ENCODE measurements at regions not wholly inside any gene's neighbourhood (a gene's known extent, or its start where the extent isn't known, plus 50 kb on each side); places are given as distances from the start of the nearest gene placed in this dataset.

DNA sequence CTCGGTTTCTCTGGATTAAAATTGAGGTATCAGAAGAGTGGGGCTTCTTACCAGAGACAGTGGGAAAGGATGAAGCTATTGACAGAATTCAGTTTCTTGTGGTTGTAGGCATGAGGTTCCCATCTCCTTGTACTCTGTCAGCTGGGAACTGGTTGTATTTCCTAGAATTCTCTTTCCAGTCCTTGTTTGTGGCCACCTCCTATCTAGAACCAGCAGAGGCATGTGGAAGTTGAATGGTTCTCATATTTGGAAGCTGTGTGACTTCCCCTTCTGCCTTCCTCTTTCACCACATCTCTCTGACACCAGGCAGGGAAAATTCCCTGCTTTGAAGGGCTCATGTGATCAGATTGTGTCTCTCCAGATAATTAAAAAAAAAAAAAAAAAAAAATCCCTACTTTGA is 457.7 kb upstream of the ADAMTS5 start:
- no peak overlapping the region for H3K9ac ChIP-seq (replicated peaks; ENCODE audit: extremely low read depth, insufficient read depth, low read length)
- H3K9me1 ChIP-seq (replicated peaks; ENCODE audit: control insufficient read depth, extremely low read depth, insufficient read depth, low read length) = no peaks in the 10 kb centered on the region
- no peaks in the 10 kb centered on the region for H4K20me1 ChIP-seq (replicated peaks; ENCODE audit: control insufficient read depth, extremely low read depth, insufficient read depth, low read length)
- intact Hi-C loops (cut with micrococcal nuclease) = no loop called here
- no peaks in the 10 kb centered on the region for H3K9me3 ChIP-seq (replicated peaks; ENCODE audit: control insufficient read depth, insufficient read depth, low read length)
- dilution Hi-C loops (cut with MboI; ENCODE audit: extremely low pct_ligation_motif_present, low sequenced_read_pairs) = no loop called here
- H3K27ac ChIP-seq (ENCODE audit: insufficient read depth, low read depth, low read length) = no peak overlapping the region
- H3K4me2 ChIP-seq (ENCODE audit: insufficient read depth, low read length) = no peak overlapping the region
- H3K4me1 ChIP-seq (ENCODE audit: control insufficient read depth, extremely low read depth, insufficient read depth, low read length) = no peaks in the 10 kb centered on the region
- ChIA-PET CTCF (interaction anchor here (0.6 to 2.3 kb wide), 8 partner anchors 9 to 1323 kb away, joined by 3 to 8 read pairs (median 4); no protein-coding TSS in a partner anchor), POLR2A (no interaction called here)
- H3K36me3 ChIP-seq (ENCODE audit: control insufficient read depth in 2 of 2, extremely low read depth in 1 of 2, insufficient read depth in 2 of 2, low read length in 2 of 2) = no peaks in the 10 kb centered on the region
- no TSS peak for BruUV-seq (replicated peaks)
- FAIRE-seq = no peak
- H3K79me2 ChIP-seq (ENCODE audit: control insufficient read depth, insufficient read depth, low read length) = no peaks in the 10 kb centered on the region
- no peak overlapping the region for H3K4me3 ChIP-seq (replicated peaks in 1 of 3; ENCODE audit: insufficient read depth in 1 of 3, low read depth in 1 of 3, low read length in 3 of 3)
- H3K27me3 ChIP-seq (ENCODE audit: control insufficient read depth in 2 of 2, insufficient read depth in 2 of 2, low read length in 2 of 2) = no peaks in the 10 kb centered on the region
- TF ChIP-seq MAX (IDR thresholded peaks at IDR 0.05; ENCODE audit: insufficient read depth, insufficient read length) (no peak), POLR2A (IDR thresholded peaks at IDR 0.05; ENCODE audit: low read depth, low read length) (no peak), POLR2AphosphoS5 (IDR thresholded peaks at IDR 0.05; ENCODE audit: insufficient read depth, low read depth, low read length) (no peak), MYC (IDR thresholded peaks at IDR 0.05; ENCODE audit: low read depth, low read length) (no peak)
- H2AFZ ChIP-seq (ENCODE audit: low read depth, low read length) = no peak overlapping the region
- DNase-seq (ENCODE audit: low read depth, low spot score) = no peak

DNA sequence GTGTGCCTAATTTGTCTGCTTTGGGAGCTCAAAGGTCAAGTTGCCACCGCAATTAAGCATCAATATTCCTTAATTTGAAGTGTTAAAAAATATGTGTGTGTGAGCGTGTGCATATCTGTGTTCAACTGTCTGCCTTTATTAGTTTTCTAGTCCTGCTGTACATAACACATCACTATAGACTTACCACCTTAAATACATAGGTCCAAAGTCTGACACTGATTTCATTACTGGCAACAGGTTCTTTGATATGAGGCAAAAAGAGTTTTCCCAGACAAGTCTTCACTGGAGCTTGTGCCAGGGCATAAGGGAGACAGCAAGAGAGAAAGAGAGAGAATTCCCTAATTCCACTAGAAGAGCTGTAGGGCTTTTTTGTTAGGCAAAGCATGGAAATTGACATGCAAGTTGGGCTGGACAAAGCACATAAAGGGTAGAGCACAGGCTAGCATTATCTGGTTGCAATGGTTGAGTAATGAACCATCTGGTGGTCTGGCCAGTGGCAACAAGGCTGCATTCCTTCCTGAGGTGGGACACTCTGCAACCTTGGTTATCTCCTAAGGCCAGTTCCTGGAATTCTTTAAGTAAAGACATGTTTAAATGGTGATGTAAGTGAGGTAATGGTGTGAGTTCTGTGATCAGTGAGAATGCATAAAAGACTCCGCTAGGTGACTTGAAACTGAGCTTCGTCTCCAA is 457.2 kb upstream of the ADAMTS5 start:
- Histone ChIP-seq H3K4me1 (ENCODE audit: control insufficient read depth, extremely low read depth, insufficient read depth, low read length) (no peaks in the 10 kb centered on the region), H3K4me3 (replicated peaks in 1 of 3; ENCODE audit: insufficient read depth in 1 of 3, low read depth in 1 of 3, low read length in 3 of 3) (no peak overlapping the region), H3K9ac (replicated peaks; ENCODE audit: extremely low read depth, insufficient read depth, low read length) (no peak overlapping the region), H3K27ac (ENCODE audit: insufficient read depth, low read depth, low read length) (no peak overlapping the region), H2AFZ (ENCODE audit: low read depth, low read length) (no peak overlapping the region), H3K79me2 (ENCODE audit: control insufficient read depth, insufficient read depth, low read length) (no peaks in the 10 kb centered on the region), H4K20me1 (replicated peaks; ENCODE audit: control insufficient read depth, extremely low read depth, insufficient read depth, low read length) (no peaks in the 10 kb centered on the region), H3K9me1 (replicated peaks; ENCODE audit: control insufficient read depth, extremely low read depth, insufficient read depth, low read length) (no peaks in the 10 kb centered on the region), H3K36me3 (ENCODE audit: control insufficient read depth in 2 of 2, extremely low read depth in 1 of 2, insufficient read depth in 2 of 2, low read length in 2 of 2) (no peaks in the 10 kb centered on the region), H3K27me3 (ENCODE audit: control insufficient read depth in 2 of 2, insufficient read depth in 2 of 2, low read length in 2 of 2) (no peaks in the 10 kb centered on the region), H3K4me2 (ENCODE audit: insufficient read depth, low read length) (no peak overlapping the region), H3K9me3 (replicated peaks; ENCODE audit: control insufficient read depth, insufficient read depth, low read length) (no peaks in the 10 kb centered on the region)
- dilution Hi-C loops (cut with MboI; ENCODE audit: extremely low pct_ligation_motif_present, low sequenced_read_pairs) = no loop called here
- CTCF ChIA-PET = interaction anchor here (0.7 to 2.3 kb wide), 5 partner anchors 10 to 24 kb away, joined by 3 to 6 read pairs (median 4); no protein-coding TSS in a partner anchor
- FAIRE-seq = no peak
- no peak for TF ChIP-seq JUN (IDR thresholded peaks at IDR 0.05; ENCODE audit: borderline replicate concordance, insufficient read depth, insufficient read length, low read depth)
- TF ChIP-seq POLR2A (IDR thresholded peaks at IDR 0.05; ENCODE audit: low read depth, low read length) = no peak
- no peak for TF ChIP-seq POLR2AphosphoS5 (IDR thresholded peaks at IDR 0.05; ENCODE audit: insufficient read depth, low read depth, low read length)
- no peak for TF ChIP-seq MAX (IDR thresholded peaks at IDR 0.05; ENCODE audit: insufficient read depth, insufficient read length)
- no peak for TF ChIP-seq MYC (IDR thresholded peaks at IDR 0.05; ENCODE audit: low read depth, low read length)
- TF ChIP-seq EZH2 (IDR thresholded peaks at IDR 0.05; ENCODE audit: borderline replicate concordance, low read depth, low read length, severe bottlenecking) = no peak
- TF ChIP-seq, protein P1, sequence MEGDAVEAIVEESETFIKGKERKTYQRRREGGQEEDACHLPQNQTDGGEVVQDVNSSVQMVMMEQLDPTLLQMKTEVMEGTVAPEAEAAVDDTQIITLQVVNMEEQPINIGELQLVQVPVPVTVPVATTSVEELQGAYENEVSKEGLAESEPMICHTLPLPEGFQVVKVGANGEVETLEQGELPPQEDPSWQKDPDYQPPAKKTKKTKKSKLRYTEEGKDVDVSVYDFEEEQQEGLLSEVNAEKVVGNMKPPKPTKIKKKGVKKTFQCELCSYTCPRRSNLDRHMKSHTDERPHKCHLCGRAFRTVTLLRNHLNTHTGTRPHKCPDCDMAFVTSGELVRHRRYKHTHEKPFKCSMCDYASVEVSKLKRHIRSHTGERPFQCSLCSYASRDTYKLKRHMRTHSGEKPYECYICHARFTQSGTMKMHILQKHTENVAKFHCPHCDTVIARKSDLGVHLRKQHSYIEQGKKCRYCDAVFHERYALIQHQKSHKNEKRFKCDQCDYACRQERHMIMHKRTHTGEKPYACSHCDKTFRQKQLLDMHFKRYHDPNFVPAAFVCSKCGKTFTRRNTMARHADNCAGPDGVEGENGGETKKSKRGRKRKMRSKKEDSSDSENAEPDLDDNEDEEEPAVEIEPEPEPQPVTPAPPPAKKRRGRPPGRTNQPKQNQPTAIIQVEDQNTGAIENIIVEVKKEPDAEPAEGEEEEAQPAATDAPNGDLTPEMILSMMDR (IDR thresholded peaks at IDR 0.05; ENCODE audit: extremely low read depth in 1 of 2, insufficient read depth in 1 of 2, low read depth in 1 of 2, low read length in 2 of 2) = no peak
- no peak for TF ChIP-seq GATA2 (IDR thresholded peaks at IDR 0.05; ENCODE audit: insufficient read depth, insufficient read length, low read depth, low read length)
- no peak for TF ChIP-seq FOS (IDR thresholded peaks at IDR 0.05; ENCODE audit: borderline replicate concordance, insufficient read depth, low read length)
- intact Hi-C loops (cut with micrococcal nuclease) = no loop called here
- POLR2A ChIA-PET = no interaction called here
- BruUV-seq (replicated peaks) = no TSS peak
- no peak for DNase-seq (ENCODE audit: low read depth, low spot score)
